GM12878 (cell line): ENCODE measurements at regions not wholly inside any gene's neighbourhood (a gene's known extent, or its start where the extent isn't known, plus 50 kb on each side); places are given as distances from the start of the nearest gene placed in this dataset.

Experiments used
- ATAC-seq: fragments of 200-7000 bp; cut with Tn5 transposase; 3 replicates; pipeline ENCODE4 v1.9.1; 2020; ENCODE audit warnings: mild to moderate bottlenecking, moderate library complexity
- BruUV-seq: library from RNA; stranded (reverse); fragments of 400-500 nt; replicated peaks from 2 replicates; lab custom pipeline; 2021; lab: Mats Ljungman, UMichigan
- CTCF ChIA-PET: fragments of 300-600 bp; sonication (Branson Sonifier 250); formaldehyde crosslinking; extraction: SDS; loops from one replicate; lab custom pipeline; 2021; ENCODE audit warnings: inconsistent platforms; lab: Yijun Ruan, JAX
- POLR2A ChIA-PET: fragments of 350-600 bp; formaldehyde crosslinking; extraction: SDS; loops from one replicate; lab custom pipeline; 2021; ENCODE audit warnings: inconsistent platforms; lab: Charles Lee
- RAD21 ChIA-PET: fragments of 300-600 bp; sonication (Branson Sonifier 250); formaldehyde crosslinking; loops from one replicate; lab custom pipeline; 2023; ENCODE audit warnings: antibody characterized with exemption; ENCODE audit not compliant: unreplicated experiment; lab: Charles Lee
- SMC1A ChIA-PET: fragments of 300-600 bp; sonication (Branson Sonifier 250); formaldehyde crosslinking; loops from one replicate; lab custom pipeline; 2023; ENCODE audit not compliant: unreplicated experiment, uncharacterized antibody; lab: Charles Lee
- DNase-seq: peaks from one replicate; pipeline ENCODE4 v3.0.0-alpha.2; 2011; ENCODE audit warnings: low read depth, low spot score
- FAIRE-seq: peaks from 3 replicates; lab custom pipeline; 2011; peaks lifted over from hg19 to GRCh38; lab: Jason Lieb, UNC
- H2AFZ ChIP-seq: 2 replicates; pipeline ENCODE4 v1.6.0; 2011; ENCODE audit warnings: low read depth, low read length, control low read depth; ENCODE audit not compliant: control insufficient read depth
- H3K27ac ChIP-seq: 2 replicates; pipeline ENCODE4 v1.5.1; 2011; ENCODE audit warnings: control low read depth; ENCODE audit not compliant: control insufficient read depth, insufficient read depth
- H3K27me3 ChIP-seq, 2 experiments: replicated peaks in 1 of 2; 2 replicates each; pipeline versions ENCODE4 v1.6.0 to v1.6.1; 2011; ENCODE audit warnings: low read length in 1 of 2; ENCODE audit not compliant: control insufficient read depth in 2 of 2, insufficient read depth in 2 of 2
- H3K36me3 ChIP-seq, 2 experiments: 2 replicates each; pipeline ENCODE4 v1.5.1; 2011; ENCODE audit warnings: low read length in 1 of 2; ENCODE audit not compliant: control insufficient read depth in 2 of 2, insufficient read depth in 2 of 2
- H3K4me1 ChIP-seq: 2 replicates; pipeline ENCODE4 v1.6.1; 2011; ENCODE audit warnings: mild to moderate bottlenecking, low read length, moderate library complexity, mixed read lengths; ENCODE audit not compliant: control insufficient read depth, insufficient read depth
- H3K4me2 ChIP-seq: 2 replicates; pipeline ENCODE4 v1.6.0; 2011; ENCODE audit warnings: control low read depth; ENCODE audit not compliant: control insufficient read depth, insufficient read depth
- H3K4me3 ChIP-seq: fragments of 200-600 bp; sonication (generic); 2 replicates; pipeline ENCODE4 v1.5.1; 2016
- H3K79me2 ChIP-seq: 2 replicates; pipeline ENCODE4 v1.6.0; 2011; ENCODE audit warnings: low read length; ENCODE audit not compliant: control insufficient read depth, insufficient read depth
- H3K9ac ChIP-seq: 2 replicates; pipeline ENCODE4 v1.8.0; 2011; ENCODE audit warnings: low read length, control low read depth, mixed read lengths; ENCODE audit not compliant: control insufficient read depth, insufficient read depth
- H3K9me3 ChIP-seq: replicated peaks from 3 replicates; pipeline ENCODE4 v1.5.1; 2011; ENCODE audit warnings: mild to moderate bottlenecking, low read length; ENCODE audit not compliant: control insufficient read depth, insufficient read depth
- H4K20me1 ChIP-seq: 2 replicates; pipeline ENCODE4 v1.6.0; 2011; ENCODE audit not compliant: control insufficient read depth, insufficient read depth
- E2F4 ChIP-seq: IDR thresholded peaks from 2 replicates; pipeline ENCODE4 v1.6.1; 2012; ENCODE audit warnings: low read depth, low read length, improper control_type of control experiment
- HSF1 ChIP-seq: fragments of 150-350 bp; IDR thresholded peaks from 2 replicates; pipeline ENCODE4 v1.6.1; 2014; ENCODE audit warnings: mild to moderate bottlenecking, low read depth, low read length
- IRF3 ChIP-seq: fragments of 450-650 bp; IDR thresholded peaks from 2 replicates; pipeline ENCODE4 v1.6.1; 2014; ENCODE audit warnings: mild to moderate bottlenecking
- MTA2 ChIP-seq: fragments of 450-650 bp; IDR thresholded peaks from 2 replicates; pipeline ENCODE4 v1.6.1; 2016; ENCODE audit warnings: low read depth, mild to moderate bottlenecking, moderate library complexity
- PAX5 ChIP-seq: IDR thresholded peaks from 2 replicates; pipeline ENCODE4 v1.6.1; 2011; ENCODE audit warnings: low read depth, low read length, borderline replicate concordance
- PKNOX1 ChIP-seq: fragments of 450-650 bp; IDR thresholded peaks from 2 replicates; pipeline ENCODE4 v1.6.1; 2016; ENCODE audit warnings: mild to moderate bottlenecking
- RELB ChIP-seq: fragments of 450-650 bp; IDR thresholded peaks from 2 replicates; pipeline ENCODE4 v1.6.1; 2017; ENCODE audit warnings: low read depth, mild to moderate bottlenecking, moderate library complexity
- RUNX3 ChIP-seq: IDR thresholded peaks from 2 replicates; pipeline ENCODE4 v1.6.1; 2012; ENCODE audit warnings: low read length, inconsistent platforms
- SMC3 ChIP-seq: IDR thresholded peaks from 2 replicates; pipeline ENCODE4 v1.6.1; 2011; ENCODE audit warnings: low read length, improper control_type of control experiment, borderline replicate concordance
- STAT1 ChIP-seq: fragments of 450-650 bp; conservative IDR thresholded peaks from 2 replicates; pipeline ENCODE4 v1.6.1; 2014; ENCODE audit warnings: antibody characterized with exemption, mild to moderate bottlenecking
- TCF12 ChIP-seq: IDR thresholded peaks from 2 replicates; pipeline ENCODE4 v1.6.1; 2011; ENCODE audit warnings: low read depth, mild to moderate bottlenecking, low read length
- ZBED1 ChIP-seq: IDR thresholded peaks from 2 replicates; pipeline ENCODE4 v1.6.1; 2016; ENCODE audit warnings: borderline replicate concordance
- ZNF207 ChIP-seq: fragments of 450-650 bp; IDR thresholded peaks from 2 replicates; pipeline ENCODE4 v1.6.1; 2014; ENCODE audit warnings: antibody characterized with exemption, mild to moderate bottlenecking, borderline replicate concordance
- ZNF24 ChIP-seq: fragments of 450-650 bp; IDR thresholded peaks from 2 replicates; pipeline ENCODE4 v1.6.1; 2017; ENCODE audit warnings: antibody characterized with exemption, mild to moderate bottlenecking
- WGBS: methylation state at CpG from one replicate; pipeline ENCODE4 v1.1.6; 2016; ENCODE audit warnings: low lambda C conversion rate; ENCODE audit not compliant: insufficient replicate concordance, insufficient coverage; ENCODE audit errors: missing lambda C conversion rate; 5-methylcytosine and 5-hydroxymethylcytosine counted together
- in situ Hi-C: fragments of 300-500 bp; cut with MboI; formaldehyde crosslinking; loops from 9 replicates; pipeline ENCODE4 v1.14.3; 2018; ENCODE audit warnings: mixed read lengths
- intact Hi-C: fragments of 100-400 bp; cut with micrococcal nuclease; formaldehyde crosslinking; loops from one replicate; pipeline ENCODE4 v1.14.2; 2022; ENCODE audit not compliant: unreplicated experiment

GRCh38 chr21:20551939-20552338 is 446.3 kb upstream of the NCAM2 start:
- CTCF ChIA-PET = no interaction called here
- POLR2A ChIA-PET = no interaction called here
- intact Hi-C loops = no loop called here
- Histone ChIP-seq H3K36me3 (no peaks in the 10 kb centered on the region), H3K9ac (no peak overlapping the region), H3K4me3 (no peak overlapping the region), H3K4me2 (no peak overlapping the region), H3K27me3 (no peaks in the 10 kb centered on the region), H4K20me1 (no peaks in the 10 kb centered on the region)
- DNase-seq (no peak), ATAC-seq (no peak)
- RAD21 ChIA-PET = no interaction called here
- SMC1A ChIA-PET = no interaction called here
- BruUV-seq = no TSS peak
- TF ChIP-seq ZNF24 (no peak), IRF3 (no peak), ZNF207 (no peak), STAT1 (no peak), RUNX3 (no peak), PAX5 (no peak)
- TF ChIP-seq, all 136 proteins: peak for 0
- H3K4me1 ChIP-seq = no peaks in the 10 kb centered on the region
- no peaks in the 10 kb centered on the region for H3K79me2 ChIP-seq
- H2AFZ ChIP-seq = no peak overlapping the region
- H3K27ac ChIP-seq = no peak overlapping the region
- no peaks in the 10 kb centered on the region; the same call in 2 of the 3 replicates for H3K9me3 ChIP-seq
- WGBS = 81% methylated on average over 1 of the region's 1 CpG
- FAIRE-seq = no peak
- in situ Hi-C loops = no loop called here

GRCh38 chr21:20554785-20555184 is 443.4 kb upstream of the NCAM2 start:
- DNase-seq (no peak), ATAC-seq (no peak), FAIRE-seq (no peak)
- in situ Hi-C loops (no loop called here), intact Hi-C loops (no loop called here)
- Histone ChIP-seq H3K4me1 (no peaks in the 10 kb centered on the region), H3K36me3 (no peaks in the 10 kb centered on the region), H3K4me2 (no peak overlapping the region), H4K20me1 (no peaks in the 10 kb centered on the region), H3K79me2 (no peaks in the 10 kb centered on the region), H3K4me3 (no peak overlapping the region), H2AFZ (no peak overlapping the region), H3K9me3 (no peaks in the 10 kb centered on the region; the same call in 2 of the 3 replicates), H3K27ac (no peak overlapping the region), H3K9ac (no peak overlapping the region), H3K27me3 (no peaks in the 10 kb centered on the region)
- ChIA-PET SMC1A (no interaction called here), POLR2A (no interaction called here), CTCF (no interaction called here), RAD21 (no interaction called here)
- BruUV-seq = no TSS peak
- 40% methylated on average over 3 of the region's 3 CpGs for WGBS
- no peak for TF ChIP-seq SMC3
- no peak for TF ChIP-seq RELB
- no peak for TF ChIP-seq ZBED1
- TF ChIP-seq HSF1 = no peak
- TF ChIP-seq PKNOX1 = no peak
- no peak for TF ChIP-seq MTA2
- TF ChIP-seq TCF12 = no peak
- no peak for TF ChIP-seq E2F4
